ENCODE measurements at regions not wholly inside any gene's neighbourhood (a gene's known extent, or its start where the extent isn't known, plus 50 kb on each side); places are given as distances from the start of the nearest gene placed in this dataset.

- TF ChIP-seq CTCF (IDR thresholded peaks at IDR 0.05; ENCODE audit: poor library complexity) (no peak), EZH2 (IDR thresholded peaks at IDR 0.05; ENCODE audit: borderline replicate concordance) (no peak)
Observed at GRCh38 chr17:72470734-72471133, 349.9 kb downstream of the SOX9 start.
